ENCODE measurements at regions not wholly inside any gene's neighbourhood (a gene's known extent, or its start where the extent isn't known, plus 50 kb on each side); places are given as distances from the start of the nearest gene placed in this dataset.

DNA sequence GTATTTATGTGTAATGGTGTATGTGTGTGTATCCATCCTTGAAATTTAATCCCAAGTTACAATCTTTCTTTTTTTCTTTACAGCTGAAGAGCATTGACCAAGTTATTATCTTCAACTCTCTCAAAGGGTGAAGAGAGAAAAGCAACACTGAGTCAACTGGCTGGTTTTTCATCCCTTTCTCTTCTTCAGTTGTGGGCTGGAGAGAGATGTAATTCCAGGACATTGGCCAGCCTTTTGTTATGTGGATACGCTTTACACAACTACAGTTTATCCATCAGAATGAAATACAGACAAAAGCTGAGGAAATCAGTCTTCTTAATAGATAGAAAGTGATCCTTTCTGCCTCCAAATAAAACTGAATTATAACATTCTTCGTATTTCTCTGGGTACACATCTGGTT is 357.0 kb upstream of the NCAM2 start:
- TF ChIP-seq CTCF (IDR thresholded peaks at IDR 0.05), result no peak
- no peak for TF ChIP-seq POLR2A (IDR thresholded peaks at IDR 0.05)
